ENCODE measurements at regions not wholly inside any gene's neighbourhood (a gene's known extent, or its start where the extent isn't known, plus 50 kb on each side); places are given as distances from the start of the nearest gene placed in this dataset.

DNA sequence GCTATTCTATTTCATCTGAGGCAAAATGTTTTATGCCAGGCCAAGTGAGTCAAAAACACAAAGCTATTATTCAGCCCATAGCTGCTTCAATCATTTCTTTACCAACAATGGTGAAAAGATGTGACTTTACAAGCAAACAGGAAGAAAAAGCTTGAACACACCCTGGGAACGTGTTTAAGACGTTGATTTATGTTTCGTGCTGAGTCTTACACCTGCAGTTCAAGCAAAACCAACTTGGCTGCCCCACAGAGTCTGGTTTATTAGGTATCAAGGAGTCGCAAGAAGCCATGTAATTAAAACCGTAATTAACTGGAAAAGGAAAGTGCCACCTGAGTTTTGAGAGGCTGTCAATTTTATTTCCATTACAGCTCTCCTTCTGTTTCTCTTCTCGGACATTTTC lies 295.5 kb downstream of the MEIS1 start:
- TF ChIP-seq, protein P1, sequence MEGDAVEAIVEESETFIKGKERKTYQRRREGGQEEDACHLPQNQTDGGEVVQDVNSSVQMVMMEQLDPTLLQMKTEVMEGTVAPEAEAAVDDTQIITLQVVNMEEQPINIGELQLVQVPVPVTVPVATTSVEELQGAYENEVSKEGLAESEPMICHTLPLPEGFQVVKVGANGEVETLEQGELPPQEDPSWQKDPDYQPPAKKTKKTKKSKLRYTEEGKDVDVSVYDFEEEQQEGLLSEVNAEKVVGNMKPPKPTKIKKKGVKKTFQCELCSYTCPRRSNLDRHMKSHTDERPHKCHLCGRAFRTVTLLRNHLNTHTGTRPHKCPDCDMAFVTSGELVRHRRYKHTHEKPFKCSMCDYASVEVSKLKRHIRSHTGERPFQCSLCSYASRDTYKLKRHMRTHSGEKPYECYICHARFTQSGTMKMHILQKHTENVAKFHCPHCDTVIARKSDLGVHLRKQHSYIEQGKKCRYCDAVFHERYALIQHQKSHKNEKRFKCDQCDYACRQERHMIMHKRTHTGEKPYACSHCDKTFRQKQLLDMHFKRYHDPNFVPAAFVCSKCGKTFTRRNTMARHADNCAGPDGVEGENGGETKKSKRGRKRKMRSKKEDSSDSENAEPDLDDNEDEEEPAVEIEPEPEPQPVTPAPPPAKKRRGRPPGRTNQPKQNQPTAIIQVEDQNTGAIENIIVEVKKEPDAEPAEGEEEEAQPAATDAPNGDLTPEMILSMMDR (IDR thresholded peaks at IDR 0.05; ENCODE audit: insufficient read depth, low read length), result no peak

DNA sequence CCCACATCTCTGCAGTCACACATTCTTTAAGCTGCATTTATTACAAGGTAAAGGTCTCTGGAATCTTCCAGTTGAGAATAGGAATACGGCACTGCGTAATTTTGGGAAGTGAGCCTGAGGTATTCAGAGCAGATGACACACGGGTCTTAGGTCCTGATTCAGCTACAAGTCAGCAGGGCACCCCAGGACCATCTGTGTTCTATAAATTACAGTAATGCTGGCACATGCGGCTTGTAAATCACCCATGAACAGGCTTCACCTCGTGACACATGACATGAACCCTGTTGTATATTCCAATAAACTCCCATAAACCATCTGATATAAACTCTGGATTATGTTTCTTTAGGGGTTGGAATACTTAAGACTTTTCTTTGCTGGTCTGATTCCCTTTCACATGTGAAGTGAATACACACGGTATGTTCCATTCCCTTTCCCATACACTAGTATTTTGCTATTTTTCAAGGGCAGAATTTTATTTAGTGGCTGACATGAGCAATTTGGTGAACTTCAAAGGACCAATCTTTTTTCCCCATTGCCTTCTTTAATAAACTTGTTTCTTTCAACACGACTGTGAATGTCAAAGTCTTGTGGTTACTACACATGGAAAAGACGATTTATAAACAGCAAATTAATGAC lies 298.6 kb downstream of the MEIS1 start:
- TF ChIP-seq, protein P1 (IDR thresholded peaks at IDR 0.05; ENCODE audit: insufficient read depth, low read length), result no peak
- DNase-seq (ENCODE audit: low read depth), result no peak
- no peak overlapping the region for H3K4me3 ChIP-seq (ENCODE audit: low read depth, low read length)

More for the DNA sequence above, 295.5 kb downstream of the MEIS1 start:
- DNase-seq (ENCODE audit: low read depth), result no peak
- no peak overlapping the region for H3K4me3 ChIP-seq (ENCODE audit: low read depth, low read length)

DNA sequence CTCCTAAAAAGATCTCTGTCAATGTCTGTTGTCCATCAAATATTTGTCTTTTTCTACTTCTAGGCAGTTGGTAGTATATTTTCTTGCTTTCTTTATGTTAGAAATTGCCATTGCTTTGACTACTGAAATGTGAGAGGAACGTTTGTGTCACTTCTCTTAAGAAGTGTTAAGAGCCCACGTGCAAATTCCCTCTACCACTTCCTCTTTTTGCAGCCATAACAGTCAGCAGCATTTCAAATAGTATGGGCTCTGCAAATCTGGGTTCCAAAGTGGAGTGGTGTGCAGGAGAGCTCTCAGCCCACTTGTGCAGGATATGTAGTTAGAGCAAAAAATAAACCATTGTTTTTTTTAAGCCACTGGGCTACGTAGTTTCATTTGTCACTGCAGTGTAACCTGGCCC lies 314.0 kb downstream of the MEIS1 start:
- no peak overlapping the region for H3K4me3 ChIP-seq (ENCODE audit: low read depth, low read length)
- TF ChIP-seq, protein P1 (IDR thresholded peaks at IDR 0.05; ENCODE audit: insufficient read depth, low read length), result no peak
- no peak for DNase-seq (ENCODE audit: low read depth)

DNA sequence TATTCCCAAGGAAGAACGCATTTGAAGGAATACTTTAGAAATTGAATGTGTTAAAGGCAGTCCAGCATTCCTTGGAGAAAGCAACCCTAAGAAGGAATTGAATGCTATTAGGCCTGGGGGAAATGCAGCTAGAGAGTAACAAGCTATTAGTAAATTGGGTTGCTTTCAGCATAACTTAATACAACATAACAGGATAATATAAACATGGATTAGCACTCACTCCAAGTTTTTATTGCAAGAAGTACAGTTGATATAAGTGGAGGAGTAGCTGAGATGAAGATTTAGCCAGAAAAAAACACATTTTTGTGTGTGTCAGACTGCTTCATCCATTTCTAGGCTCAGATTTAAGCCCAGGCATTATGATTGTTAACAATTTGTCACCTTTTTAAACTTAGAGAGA lies 314.6 kb downstream of the MEIS1 start:
- H3K4me3 ChIP-seq (ENCODE audit: low read depth, low read length), result no peak overlapping the region
- no peak for DNase-seq (ENCODE audit: low read depth)
- TF ChIP-seq, protein P1 (IDR thresholded peaks at IDR 0.05; ENCODE audit: insufficient read depth, low read length), result no peak

DNA sequence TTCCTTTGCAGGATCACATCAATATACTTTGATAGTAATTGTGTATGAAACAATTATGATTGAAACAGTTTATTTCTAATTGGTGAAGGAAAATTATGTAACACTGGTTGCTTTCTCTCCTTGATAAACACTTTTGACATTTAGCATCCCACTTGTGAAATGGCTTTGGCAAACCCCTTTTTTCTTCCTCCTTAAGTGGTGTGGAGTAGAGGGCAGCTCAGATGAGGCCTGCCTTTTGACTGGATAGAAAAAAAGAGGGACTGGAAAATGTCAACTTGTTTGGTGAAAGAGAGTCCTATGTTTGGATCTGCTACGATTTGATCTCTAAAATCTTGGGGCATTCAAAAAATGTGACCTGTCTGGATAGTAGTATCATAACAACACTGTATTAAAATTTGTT lies 318.3 kb downstream of the MEIS1 start:
- H3K4me3 ChIP-seq (ENCODE audit: low read depth, low read length), result no peak overlapping the region
- TF ChIP-seq, protein P1 (IDR thresholded peaks at IDR 0.05; ENCODE audit: insufficient read depth, low read length), result no peak
- no peak for DNase-seq (ENCODE audit: low read depth)

DNA sequence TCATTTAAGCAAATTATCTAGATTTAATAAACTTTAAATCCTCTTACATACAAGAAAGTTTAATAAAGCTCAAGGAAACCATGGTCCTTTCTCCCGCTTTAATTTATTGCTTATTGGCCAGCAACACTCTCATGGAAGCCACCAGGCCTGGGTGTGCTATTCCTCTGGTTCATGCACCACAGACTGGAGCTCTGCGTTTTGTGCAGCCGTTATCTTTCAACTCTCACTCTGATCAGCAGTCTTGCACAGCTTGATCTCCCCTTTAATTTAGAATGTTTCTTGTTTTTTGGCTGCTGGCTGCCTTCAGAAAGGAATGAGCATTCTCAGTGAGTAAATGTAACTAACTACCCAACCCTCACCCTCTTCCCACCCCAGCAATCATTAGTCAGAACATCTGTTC lies 318.7 kb downstream of the MEIS1 start:
- no peak for DNase-seq (ENCODE audit: low read depth)
- TF ChIP-seq, protein P1 (IDR thresholded peaks at IDR 0.05; ENCODE audit: insufficient read depth, low read length), result no peak
- no peak overlapping the region for H3K4me3 ChIP-seq (ENCODE audit: low read depth, low read length)

DNA sequence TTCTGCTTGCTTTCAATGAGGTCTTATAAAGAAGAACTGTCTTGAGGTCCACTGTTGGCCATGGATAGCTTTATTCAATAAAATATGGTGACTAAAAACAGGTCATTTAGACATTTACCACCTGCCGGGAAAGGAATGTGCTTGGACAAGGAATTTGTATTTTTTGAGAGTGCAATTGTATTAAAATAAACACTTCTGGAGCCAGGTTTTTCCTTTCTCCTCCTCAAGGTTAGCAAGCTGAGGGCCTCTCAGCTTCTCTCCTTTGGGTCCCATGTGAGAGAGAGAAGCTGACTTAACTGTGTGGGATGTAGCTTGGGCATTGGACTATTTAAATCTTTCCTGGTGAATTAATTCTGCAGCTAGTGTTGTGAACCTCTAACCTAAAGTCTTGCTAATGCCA lies 321.0 kb downstream of the MEIS1 start:
- TF ChIP-seq, protein P1 (IDR thresholded peaks at IDR 0.05; ENCODE audit: insufficient read depth, low read length), result no peak
- no peak for DNase-seq (ENCODE audit: low read depth)
- H3K4me3 ChIP-seq (ENCODE audit: low read depth, low read length), result no peak overlapping the region
